Keratinocyte (primary cell): ENCODE measurements at regions not wholly inside any gene's neighbourhood (a gene's known extent, or its start where the extent isn't known, plus 50 kb on each side); places are given as distances from the start of the nearest gene placed in this dataset.

Experiments used
- CTCF ChIP-seq, 3 experiments: IDR thresholded peaks in 1 of 3; conservative IDR thresholded peaks in 1 of 3; optimal IDR thresholded peaks in 1 of 3; 2 replicates in 2 of 3; 3 replicates in 1 of 3; pipeline versions ENCODE3 to v1.5.1; 2011; ENCODE audit warnings: low read length in 3 of 3, mild to moderate bottlenecking in 3 of 3, moderate library complexity in 2 of 3, control low read depth in 1 of 3, inconsistent platforms in 1 of 3; ENCODE audit not compliant: insufficient read depth in 2 of 3; ENCODE audit errors: extremely low read depth in 1 of 3
- EZH2 ChIP-seq: IDR thresholded peaks from one replicate; pipeline ENCODE4 v1.6.1; 2012; ENCODE audit warnings: inconsistent platforms, mild to moderate bottlenecking, low read length, moderate library complexity

DNA sequence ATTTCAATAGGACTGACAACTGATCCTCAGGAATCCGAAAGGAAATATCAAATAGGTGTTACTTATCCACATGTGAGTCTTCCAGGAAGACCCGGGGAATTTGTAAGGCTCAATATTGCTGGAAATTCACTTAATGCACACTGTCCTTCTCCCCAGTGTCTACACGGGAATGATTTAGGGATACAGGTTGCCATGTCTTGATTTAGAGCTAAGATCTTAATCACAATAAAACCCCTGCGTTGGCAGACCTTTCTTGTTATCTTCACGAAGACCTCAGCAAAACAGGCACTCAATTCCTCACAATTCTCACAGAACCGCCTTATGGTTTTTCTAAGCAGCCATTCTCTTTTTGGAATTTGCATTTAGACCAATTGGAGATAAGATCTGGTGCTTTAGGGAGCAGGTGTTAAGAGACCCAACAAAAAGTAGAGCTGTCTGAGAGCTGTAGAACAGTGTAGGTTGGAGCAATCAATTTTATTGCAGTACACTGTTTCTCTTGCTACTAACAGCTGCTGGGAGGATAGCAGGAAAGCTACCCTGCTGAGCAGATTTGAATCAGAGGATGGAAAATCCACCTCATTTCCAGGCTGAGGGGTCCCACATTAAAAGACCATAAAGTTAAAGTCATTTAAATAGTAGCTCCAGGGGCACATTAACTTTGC is 925.7 kb downstream of the EPHA3 start:
- no peak for TF ChIP-seq CTCF (optimal IDR thresholded peaks at IDR 0.05 in 1 of 3, IDR thresholded peaks at IDR 0.05 in 1 of 3, conservative IDR thresholded peaks at IDR 0.05 in 1 of 3; ENCODE audit: extremely low read depth in 1 of 3, insufficient read depth in 2 of 3, low read length in 3 of 3)
- no peak for TF ChIP-seq EZH2
